Gastroesophageal sphincter (tissue), 4 donors: ENCODE measurements at regions not wholly inside any gene's neighbourhood (a gene's known extent, or its start where the extent isn't known, plus 50 kb on each side); places are given as distances from the start of the nearest gene placed in this dataset.

Experiments
- ATAC-seq: fragments of 150-250 bp; one replicate; pipeline ENCODE4 v1.9.1; 2016; ENCODE audit warnings: mild to moderate bottlenecking, moderate library complexity
- H3K27ac ChIP-seq, 4 donors: fragments of 200-600 bp; sonication (generic) in 3 of 4; 1 replicate in 3 of 4; 2 replicates in 1 of 4; pipeline ENCODE4 v1.5.1; 2016 to 2019
- H3K27me3 ChIP-seq: fragments of 200-600 bp; sonication (generic); one replicate; pipeline ENCODE4 v1.5.1; 2019
- H3K36me3 ChIP-seq, 2 donors: fragments of 200-600 bp; sonication (generic); one replicate each; pipeline ENCODE4 v1.5.1; 2019; ENCODE audit warnings: control low read depth in 1 of 2
- H3K4me1 ChIP-seq, 3 donors: fragments of 200-600 bp; sonication (generic); 1 replicate in 2 of 3; 2 replicates in 1 of 3; pipeline ENCODE4 v1.5.1; 2016 to 2019; ENCODE audit warnings: control low read depth in 2 of 3
- H3K4me3 ChIP-seq, 2 donors: fragments of 200-600 bp; sonication (generic); one replicate each; pipeline ENCODE4 v1.5.1; 2019; ENCODE audit warnings: mild to moderate bottlenecking in 1 of 2, moderate library complexity in 1 of 2
- H3K9me3 ChIP-seq, 3 donors: fragments of 200-600 bp; sonication (generic); one replicate each; pipeline ENCODE4 v1.5.1; 2017 to 2019; ENCODE audit warnings: control low read depth in 2 of 3
- EP300 ChIP-seq: sonication (generic); formaldehyde crosslinking; IDR thresholded peaks from one replicate; pipeline ENCODE4 v1.6.1; 2017; ENCODE audit warnings: antibody characterized with exemption, mild to moderate bottlenecking
- POLR2A ChIP-seq, 2 donors: fragments of 450-650 bp; IDR thresholded peaks; one replicate each; pipeline ENCODE4 v1.6.1; 2017; ENCODE audit warnings: antibody characterized with exemption in 2 of 2, mild to moderate bottlenecking in 2 of 2, moderate library complexity in 1 of 2
- POLR2AphosphoS5 ChIP-seq: sonication (generic); formaldehyde crosslinking; IDR thresholded peaks from one replicate; pipeline ENCODE4 v1.6.1; 2017; ENCODE audit warnings: antibody characterized with exemption
- WGBS, 2 donors: methylation state at CpG; one replicate each; pipeline ENCODE4 v1.1.5; 2018; ENCODE audit warnings: low coverage in 1 of 2; 5-methylcytosine and 5-hydroxymethylcytosine counted together
- TF ChIP-seq, protein P1 (sequence below), 4 experiments: fragments of 200-600 bp in 2 of 4; fragments of 450-650 bp in 2 of 4; sonication (generic) in 1 of 4; IDR thresholded peaks; one replicate each; pipeline ENCODE4 v1.5.1; 2017 to 2019; ENCODE audit warnings: antibody characterized with exemption in 4 of 4, mild to moderate bottlenecking in 2 of 4, moderate library complexity in 2 of 4

DNA sequence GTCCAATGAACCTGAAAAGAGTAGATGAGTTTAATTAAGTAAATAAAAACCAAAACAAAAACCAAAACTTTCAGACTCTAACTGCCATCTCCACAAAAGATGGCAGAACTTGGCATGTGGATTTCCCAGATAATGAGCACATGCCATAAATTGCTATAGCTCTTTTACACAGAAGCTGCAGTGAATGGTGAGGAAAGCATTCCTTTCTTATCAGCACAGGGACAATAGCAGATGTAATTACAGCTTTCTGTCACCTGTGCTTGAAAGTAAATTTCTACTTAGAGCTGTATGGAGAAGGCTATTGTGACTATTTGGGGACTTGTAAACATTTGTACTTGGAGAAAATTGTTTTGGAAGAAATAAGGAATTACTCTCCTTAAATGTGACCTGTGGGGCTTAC, 378.4 kb downstream of the RPRM start:
- no peaks in the 10 kb centered on the region for H3K4me1 ChIP-seq
- no peaks in the 10 kb centered on the region for H3K27me3 ChIP-seq
- H3K4me3 ChIP-seq = no peak overlapping the region
- no peak overlapping the region for H3K27ac ChIP-seq
- no peaks in the 10 kb centered on the region for H3K36me3 ChIP-seq
- no peak for ATAC-seq
- TF ChIP-seq POLR2A (IDR thresholded peaks at IDR 0.05) = no peak
- TF ChIP-seq, protein P1, sequence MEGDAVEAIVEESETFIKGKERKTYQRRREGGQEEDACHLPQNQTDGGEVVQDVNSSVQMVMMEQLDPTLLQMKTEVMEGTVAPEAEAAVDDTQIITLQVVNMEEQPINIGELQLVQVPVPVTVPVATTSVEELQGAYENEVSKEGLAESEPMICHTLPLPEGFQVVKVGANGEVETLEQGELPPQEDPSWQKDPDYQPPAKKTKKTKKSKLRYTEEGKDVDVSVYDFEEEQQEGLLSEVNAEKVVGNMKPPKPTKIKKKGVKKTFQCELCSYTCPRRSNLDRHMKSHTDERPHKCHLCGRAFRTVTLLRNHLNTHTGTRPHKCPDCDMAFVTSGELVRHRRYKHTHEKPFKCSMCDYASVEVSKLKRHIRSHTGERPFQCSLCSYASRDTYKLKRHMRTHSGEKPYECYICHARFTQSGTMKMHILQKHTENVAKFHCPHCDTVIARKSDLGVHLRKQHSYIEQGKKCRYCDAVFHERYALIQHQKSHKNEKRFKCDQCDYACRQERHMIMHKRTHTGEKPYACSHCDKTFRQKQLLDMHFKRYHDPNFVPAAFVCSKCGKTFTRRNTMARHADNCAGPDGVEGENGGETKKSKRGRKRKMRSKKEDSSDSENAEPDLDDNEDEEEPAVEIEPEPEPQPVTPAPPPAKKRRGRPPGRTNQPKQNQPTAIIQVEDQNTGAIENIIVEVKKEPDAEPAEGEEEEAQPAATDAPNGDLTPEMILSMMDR (IDR thresholded peaks at IDR 0.05) = no peak
- TF ChIP-seq EP300 = no peak
- TF ChIP-seq POLR2AphosphoS5 = no peak
- H3K9me3 ChIP-seq = no peaks in the 10 kb centered on the region

DNA sequence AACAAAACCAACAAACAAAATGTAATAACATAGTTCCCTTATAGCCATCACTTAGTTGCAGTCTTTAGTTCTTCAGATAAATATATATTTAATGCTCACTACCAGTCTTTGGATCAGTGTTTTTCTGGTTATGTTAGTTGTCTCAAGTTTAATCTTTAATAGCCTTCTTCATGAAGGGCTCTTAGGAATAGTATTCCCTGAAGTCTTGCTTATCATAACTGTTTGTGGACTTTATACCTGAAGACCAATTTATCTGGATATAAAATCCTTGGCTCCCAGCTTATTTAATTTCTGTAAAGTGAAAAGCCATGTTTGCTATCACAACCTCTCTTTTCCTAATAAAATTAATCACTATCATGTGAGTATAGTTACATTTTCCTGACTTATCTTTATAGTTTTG, 379.7 kb downstream of the ARL6IP6 start:
- H3K9me3 ChIP-seq = no peaks in the 10 kb centered on the region
- no peaks in the 10 kb centered on the region for H3K4me1 ChIP-seq
- no peak overlapping the region for H3K4me3 ChIP-seq
- ATAC-seq = no peak
- no peak overlapping the region for H3K27ac ChIP-seq
- TF ChIP-seq POLR2A (IDR thresholded peaks at IDR 0.05) (no peak), EP300 (no peak), POLR2AphosphoS5 (no peak)
- TF ChIP-seq, protein P1 (IDR thresholded peaks at IDR 0.05) = no peak
- no peaks in the 10 kb centered on the region for H3K36me3 ChIP-seq
- H3K27me3 ChIP-seq = no peaks in the 10 kb centered on the region

DNA sequence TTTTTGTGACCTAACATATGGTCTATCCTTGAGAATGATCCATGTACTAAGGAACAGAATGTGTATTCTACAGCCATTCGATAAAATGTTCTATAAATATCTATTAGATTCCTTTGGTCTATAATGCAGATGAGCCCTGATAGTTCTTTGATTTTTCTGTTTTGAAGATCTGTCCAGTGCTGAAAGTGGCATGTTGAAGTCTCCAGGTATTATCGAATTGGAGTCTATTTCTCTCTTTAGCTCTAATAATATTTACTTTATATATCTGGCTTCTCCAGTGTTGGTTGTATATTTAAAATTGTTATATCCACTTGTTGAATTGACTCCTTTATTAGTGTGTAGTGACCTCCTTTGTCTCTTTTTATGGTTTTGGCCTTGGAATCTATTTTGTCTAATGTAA, 377.9 kb downstream of the ARL6IP6 start:
- Histone ChIP-seq H3K27me3 (no peaks in the 10 kb centered on the region), H3K9me3 (peaks cover 0 to 5% (median 0%) of the 10 kb centered on the region in 3 donors), H3K27ac (no peak overlapping the region), H3K36me3 (no peaks in the 10 kb centered on the region), H3K4me1 (no peaks in the 10 kb centered on the region), H3K4me3 (no peak overlapping the region)
- 83 to 93% methylated on average over 2 of the region's 2 CpGs for WGBS, 2 donors
- ATAC-seq = no peak
- TF ChIP-seq POLR2AphosphoS5 (no peak), POLR2A (IDR thresholded peaks at IDR 0.05) (no peak), EP300 (no peak)
- TF ChIP-seq, protein P1 (IDR thresholded peaks at IDR 0.05) = no peak

DNA sequence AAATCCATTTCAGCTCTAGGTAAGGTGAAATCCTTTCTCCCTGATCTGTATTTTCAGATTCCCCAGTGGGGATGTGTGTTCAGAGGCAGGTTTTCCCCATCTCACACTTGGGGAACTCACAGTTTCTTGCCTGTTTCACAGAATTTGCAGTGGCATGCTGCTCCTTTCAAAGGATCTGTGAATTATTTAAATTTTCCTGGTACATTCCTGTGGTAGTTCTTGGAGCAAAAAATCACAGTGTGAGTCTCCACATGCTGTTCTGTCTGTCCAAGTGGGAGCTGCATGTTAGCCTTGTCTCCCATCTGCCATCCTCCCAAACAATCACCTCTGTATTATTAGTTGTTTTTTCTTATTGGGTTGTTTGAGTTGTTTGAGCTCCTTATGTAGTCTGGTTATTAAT, 372.9 kb downstream of the ARL6IP6 start:
- ATAC-seq = no peak
- H3K36me3 ChIP-seq = no peaks in the 10 kb centered on the region
- H3K9me3 ChIP-seq = peaks cover 0 to 5% (median 0%) of the 10 kb centered on the region in 3 donors
- no peaks in the 10 kb centered on the region for H3K27me3 ChIP-seq
- no peak overlapping the region for H3K4me3 ChIP-seq
- H3K4me1 ChIP-seq = no peaks in the 10 kb centered on the region
- no peak overlapping the region for H3K27ac ChIP-seq
- TF ChIP-seq POLR2AphosphoS5 (no peak), EP300 (no peak), POLR2A (IDR thresholded peaks at IDR 0.05) (no peak)
- TF ChIP-seq, protein P1 (IDR thresholded peaks at IDR 0.05) = no peak

DNA sequence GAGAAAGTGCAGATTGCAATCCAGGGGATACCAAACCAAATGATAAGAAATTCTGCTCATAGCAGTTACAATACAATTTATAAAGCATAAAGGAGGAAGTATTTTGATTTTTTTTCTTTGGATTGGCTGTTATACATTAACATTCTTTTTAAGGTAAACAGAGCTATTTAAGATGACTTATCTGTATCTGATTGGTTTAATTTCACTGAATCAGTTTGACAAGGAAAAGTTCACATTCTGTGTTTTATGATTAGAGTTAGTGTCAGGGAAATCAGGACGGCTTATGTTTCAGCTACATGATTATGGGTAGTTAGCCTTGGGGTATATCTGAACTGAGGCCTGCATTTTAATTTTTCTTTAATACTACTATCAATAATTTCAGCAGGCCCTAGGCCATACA, 360.9 kb downstream of the ARL6IP6 start:
- no peak overlapping the region for H3K27ac ChIP-seq
- no peaks in the 10 kb centered on the region for H3K27me3 ChIP-seq
- H3K4me1 ChIP-seq = no peaks in the 10 kb centered on the region
- no peak for TF ChIP-seq EP300
- TF ChIP-seq POLR2A (IDR thresholded peaks at IDR 0.05) = no peak
- no peak for TF ChIP-seq POLR2AphosphoS5
- TF ChIP-seq, protein P1 (IDR thresholded peaks at IDR 0.05) = no peak
- no peaks in the 10 kb centered on the region for H3K9me3 ChIP-seq
- no peaks in the 10 kb centered on the region for H3K36me3 ChIP-seq
- H3K4me3 ChIP-seq = no peak overlapping the region
- no peak for ATAC-seq
- WGBS, 2 donors = 44% methylated on average over 1 of the region's 1 CpG; no CpG with 5 or more reads in 1 of the 2 donors
